Esophagus muscularis mucosa (tissue), 4 donors: ENCODE measurements at regions not wholly inside any gene's neighbourhood (a gene's known extent, or its start where the extent isn't known, plus 50 kb on each side); places are given as distances from the start of the nearest gene placed in this dataset.

Experiments
- EP300 ChIP-seq: sonication (generic); formaldehyde crosslinking; IDR thresholded peaks from one replicate; pipeline ENCODE4 v1.6.1; 2017; ENCODE audit warnings: antibody characterized with exemption
- POLR2A ChIP-seq: fragments of 450-650 bp; IDR thresholded peaks from one replicate; pipeline ENCODE4 v1.6.1; 2017; ENCODE audit warnings: antibody characterized with exemption, moderate library complexity, mild to moderate bottlenecking, low read depth
- TF ChIP-seq, protein P1 (sequence below), 3 experiments: fragments of 200-600 bp in 2 of 3; fragments of 450-650 bp in 1 of 3; sonication (generic) in 2 of 3; IDR thresholded peaks; one replicate each; pipeline ENCODE4 v1.5.1; 2017 to 2019; ENCODE audit warnings: antibody characterized with exemption in 3 of 3, mild to moderate bottlenecking in 2 of 3, moderate library complexity in 1 of 3

DNA sequence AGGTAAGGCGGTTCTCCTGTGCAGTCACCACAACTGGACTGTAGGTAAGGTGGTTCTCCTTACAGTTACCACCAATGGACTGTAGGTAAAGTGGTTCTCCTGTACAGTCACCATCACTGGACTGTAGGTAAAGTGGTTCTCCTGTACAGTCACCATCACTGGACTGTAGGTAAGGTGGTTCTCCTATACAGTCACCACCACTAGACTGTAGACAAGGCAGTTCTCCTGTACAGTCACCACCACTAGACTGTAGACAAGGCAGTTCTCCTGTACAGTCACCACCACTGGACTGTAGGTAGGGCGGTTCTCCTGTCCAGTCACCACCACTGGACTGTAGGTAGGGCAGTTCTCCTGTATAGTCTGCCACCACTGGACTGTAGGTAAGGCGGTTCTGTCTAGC lies 212.3 kb downstream of the TFAP2A start:
- TF ChIP-seq, protein P1, sequence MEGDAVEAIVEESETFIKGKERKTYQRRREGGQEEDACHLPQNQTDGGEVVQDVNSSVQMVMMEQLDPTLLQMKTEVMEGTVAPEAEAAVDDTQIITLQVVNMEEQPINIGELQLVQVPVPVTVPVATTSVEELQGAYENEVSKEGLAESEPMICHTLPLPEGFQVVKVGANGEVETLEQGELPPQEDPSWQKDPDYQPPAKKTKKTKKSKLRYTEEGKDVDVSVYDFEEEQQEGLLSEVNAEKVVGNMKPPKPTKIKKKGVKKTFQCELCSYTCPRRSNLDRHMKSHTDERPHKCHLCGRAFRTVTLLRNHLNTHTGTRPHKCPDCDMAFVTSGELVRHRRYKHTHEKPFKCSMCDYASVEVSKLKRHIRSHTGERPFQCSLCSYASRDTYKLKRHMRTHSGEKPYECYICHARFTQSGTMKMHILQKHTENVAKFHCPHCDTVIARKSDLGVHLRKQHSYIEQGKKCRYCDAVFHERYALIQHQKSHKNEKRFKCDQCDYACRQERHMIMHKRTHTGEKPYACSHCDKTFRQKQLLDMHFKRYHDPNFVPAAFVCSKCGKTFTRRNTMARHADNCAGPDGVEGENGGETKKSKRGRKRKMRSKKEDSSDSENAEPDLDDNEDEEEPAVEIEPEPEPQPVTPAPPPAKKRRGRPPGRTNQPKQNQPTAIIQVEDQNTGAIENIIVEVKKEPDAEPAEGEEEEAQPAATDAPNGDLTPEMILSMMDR (IDR thresholded peaks at IDR 0.05) = no peak
- TF ChIP-seq POLR2A = no peak
- no peak for TF ChIP-seq EP300
